DOHH2 (cell line): ENCODE measurements at regions not wholly inside any gene's neighbourhood (a gene's known extent, or its start where the extent isn't known, plus 50 kb on each side); places are given as distances from the start of the nearest gene placed in this dataset.

Experiments
- H3F3A ChIP-seq: fragments of 200-600 bp; sonication (generic), shearing (Covaris generic); 2 replicates; pipeline ENCODE4 v1.6.0; 2016; ENCODE audit warnings: antibody characterized with exemption, mild to moderate bottlenecking; ENCODE audit not compliant: control insufficient read depth, insufficient read depth
- H3K27ac ChIP-seq: fragments of 200-600 bp; sonication (generic); 2 replicates; pipeline ENCODE4 v1.5.1; 2014; ENCODE audit warnings: low read depth, mild to moderate bottlenecking, low read length, moderate library complexity
- H3K27me3 ChIP-seq: fragments of 200-600 bp; sonication (generic); 2 replicates; pipeline ENCODE4 v1.6.1; 2014; ENCODE audit warnings: mild to moderate bottlenecking, low read length, mixed read lengths; ENCODE audit not compliant: control insufficient read depth
- H3K36me3 ChIP-seq: fragments of 200-600 bp; sonication (generic); 2 replicates; pipeline ENCODE4 v1.6.1; 2014; ENCODE audit warnings: mild to moderate bottlenecking, low read length, moderate library complexity, mixed read lengths; ENCODE audit not compliant: control insufficient read depth
- H3K4me1 ChIP-seq: fragments of 200-600 bp; sonication (generic); 2 replicates; pipeline ENCODE4 v1.6.1; 2014; ENCODE audit warnings: mild to moderate bottlenecking, low read length, mixed read lengths; ENCODE audit not compliant: control insufficient read depth
- H3K4me2 ChIP-seq: fragments of 200-600 bp; sonication (generic); 2 replicates; pipeline ENCODE4 v1.6.0; 2014; ENCODE audit warnings: mild to moderate bottlenecking, low read length, moderate library complexity
- H3K4me3 ChIP-seq: fragments of 200-600 bp; sonication (generic); 2 replicates; pipeline ENCODE4 v1.5.1; 2014; ENCODE audit warnings: mild to moderate bottlenecking, low read length, mixed read lengths
- H3K79me2 ChIP-seq: fragments of 200-600 bp; sonication (generic); 2 replicates; pipeline ENCODE4 v1.6.1; 2014; ENCODE audit warnings: mild to moderate bottlenecking, low read length, mixed read lengths; ENCODE audit not compliant: control insufficient read depth
- H3K9me2 ChIP-seq: fragments of 200-600 bp; sonication (generic); replicated peaks from 2 replicates; pipeline ENCODE4 v1.6.1; 2014; ENCODE audit warnings: mild to moderate bottlenecking, low read length, mixed read lengths; ENCODE audit not compliant: control insufficient read depth
- H3K9me3 ChIP-seq: fragments of 200-600 bp; sonication (generic); 2 replicates; pipeline ENCODE4 v1.6.1; 2014; ENCODE audit warnings: antibody characterized with exemption, low read length, mixed read lengths; ENCODE audit not compliant: control insufficient read depth, insufficient read depth
- H4K20me1 ChIP-seq: fragments of 200-600 bp; sonication (generic); 2 replicates; pipeline ENCODE4 v1.6.0; 2014; ENCODE audit warnings: low read depth, mild to moderate bottlenecking, antibody characterized with exemption, low read length, moderate library complexity; ENCODE audit not compliant: control insufficient read depth, insufficient read depth
- CTCF ChIP-seq: fragments of 200-600 bp; sonication (generic); IDR thresholded peaks from one replicate; pipeline ENCODE4 v1.5.1; 2014; ENCODE audit warnings: antibody characterized with exemption, mild to moderate bottlenecking, low read depth, low read length; ENCODE audit not compliant: poor library complexity, severe bottlenecking
- EZH2phosphoT487 ChIP-seq: fragments of 200-600 bp; sonication (generic); IDR thresholded peaks from 2 replicates; pipeline ENCODE4 v1.6.1; 2017; ENCODE audit warnings: borderline replicate concordance, mild to moderate bottlenecking, antibody characterized with exemption, low read length, moderate library complexity, mixed read lengths

- H3K9me2 ChIP-seq = no peaks in the 10 kb centered on the region
- H3K9me3 ChIP-seq = no peaks in the 10 kb centered on the region
- H4K20me1 ChIP-seq = no peaks in the 10 kb centered on the region
- H3K79me2 ChIP-seq = no peaks in the 10 kb centered on the region
- peaks cover 2% of the 10 kb centered on the region; the same call in 1 of the 2 replicates for H3K27me3 ChIP-seq
- no peaks in the 10 kb centered on the region for H3F3A ChIP-seq
- no peak overlapping the region for H3K27ac ChIP-seq
- TF ChIP-seq EZH2phosphoT487 (no peak), CTCF (no peak)
- H3K36me3 ChIP-seq = no peaks in the 10 kb centered on the region
- no peak overlapping the region for H3K4me3 ChIP-seq
- no peak overlapping the region for H3K4me2 ChIP-seq
- no peaks in the 10 kb centered on the region for H3K4me1 ChIP-seq
These were observed 88.1 kb upstream of the CTBP2 start for GRCh38 chr10:125248489-125248888.

GRCh38 chr10:125247576-125247975 is 87.2 kb upstream of the CTBP2 start:
- no peaks in the 10 kb centered on the region for H3F3A ChIP-seq
- H3K9me2 ChIP-seq = no peaks in the 10 kb centered on the region
- H3K4me2 ChIP-seq = no peak overlapping the region
- no peaks in the 10 kb centered on the region for H4K20me1 ChIP-seq
- no peaks in the 10 kb centered on the region for H3K4me1 ChIP-seq
- TF ChIP-seq EZH2phosphoT487 = no peak
- no peak for TF ChIP-seq CTCF
- no peak overlapping the region for H3K4me3 ChIP-seq
- H3K79me2 ChIP-seq = no peaks in the 10 kb centered on the region
- H3K36me3 ChIP-seq = no peaks in the 10 kb centered on the region
- H3K27me3 ChIP-seq = peaks cover 2% of the 10 kb centered on the region; the same call in 1 of the 2 replicates
- no peak overlapping the region for H3K27ac ChIP-seq
- H3K9me3 ChIP-seq = no peaks in the 10 kb centered on the region

GRCh38 chr10:125243532-125244253 is 83.3 kb upstream of the CTBP2 start:
- Histone ChIP-seq H3K79me2 (no peaks in the 10 kb centered on the region), H3K27me3 (peaks cover 2% of the 10 kb centered on the region; the same call in 1 of the 2 replicates), H3F3A (no peaks in the 10 kb centered on the region), H3K36me3 (no peaks in the 10 kb centered on the region), H3K9me3 (peaks cover 3% of the 10 kb centered on the region; the same call in 1 of the 2 replicates), H4K20me1 (no peaks in the 10 kb centered on the region), H3K4me1 (no peaks in the 10 kb centered on the region), H3K27ac (no peak overlapping the region), H3K4me2 (no peak overlapping the region), H3K4me3 (no peak overlapping the region), H3K9me2 (no peaks in the 10 kb centered on the region)
- TF ChIP-seq EZH2phosphoT487 = no peak
- no peak for TF ChIP-seq CTCF
